CD4-positive, alpha-beta T cell treated with Interleukin-1 beta for 1 hour (primary cell): ENCODE measurements at regions not wholly inside any gene's neighbourhood (a gene's known extent, or its start where the extent isn't known, plus 50 kb on each side); places are given as distances from the start of the nearest gene placed in this dataset.

Source experiments
- DNase-seq, 2 donors: peaks; one replicate each; pipeline ENCODE4 v3.0.0-alpha.2; 2020 to 2022

DNA sequence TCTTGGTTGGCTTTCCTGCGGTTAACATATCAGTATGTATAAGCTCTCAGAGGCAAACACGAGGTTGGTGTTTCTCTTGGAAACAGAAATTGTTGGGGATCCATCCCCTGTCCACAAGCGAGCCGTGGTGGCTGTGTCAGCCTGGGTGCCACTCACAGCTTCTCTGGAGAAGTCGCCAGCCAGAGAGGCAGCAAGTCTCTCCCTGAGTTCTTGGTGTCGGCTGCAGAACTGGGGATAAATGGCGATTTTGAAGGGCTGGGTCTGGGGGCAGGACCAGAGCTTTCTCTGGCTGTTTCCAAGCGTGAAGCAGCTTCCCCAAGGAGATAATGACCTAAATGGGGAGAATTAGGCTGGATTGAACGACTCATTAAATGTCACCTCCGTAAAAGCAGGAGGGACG lies 335.3 kb downstream of the GLRX3 start:
- no peak for DNase-seq

DNA sequence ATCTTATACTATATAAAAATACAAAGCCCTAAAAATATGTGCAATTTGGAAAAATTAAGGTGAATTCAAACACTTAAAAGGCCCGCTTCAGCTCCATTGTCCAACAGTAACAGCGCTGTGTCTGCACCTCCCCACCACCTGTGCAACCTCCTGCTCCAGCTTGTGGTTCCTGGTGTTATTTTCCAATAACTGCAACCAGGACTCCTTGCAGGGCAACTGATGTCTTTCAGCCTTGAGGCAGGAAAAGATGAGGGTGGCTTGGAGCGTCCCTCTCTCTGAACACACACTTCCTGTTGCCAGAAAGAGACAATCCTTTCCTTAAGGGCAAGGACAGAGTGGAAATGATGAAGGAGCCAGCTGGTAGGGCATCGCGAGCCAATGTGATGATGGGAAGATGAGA lies 336.0 kb downstream of the GLRX3 start:
- DNase-seq = no peak

DNA sequence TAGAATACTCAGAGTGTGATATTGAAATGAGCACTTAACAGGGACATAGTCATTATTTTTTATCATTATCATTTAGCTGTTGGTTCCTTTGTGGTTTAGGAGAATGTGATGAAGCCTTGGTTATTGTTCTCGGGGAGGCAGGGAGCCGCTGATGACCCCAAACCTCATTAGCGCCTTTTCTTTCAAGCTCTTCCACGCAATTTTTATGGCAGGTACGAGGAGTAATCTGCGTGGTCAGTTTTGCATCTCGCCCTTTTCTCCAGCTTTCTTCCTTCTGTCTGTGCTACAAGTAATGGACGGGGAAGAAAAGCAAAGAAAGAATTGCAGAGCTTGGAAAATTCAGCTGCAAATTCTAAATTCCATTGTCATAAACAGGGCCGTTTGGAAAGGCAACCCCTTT lies 338.4 kb downstream of the GLRX3 start:
- DNase-seq = no peak

DNA sequence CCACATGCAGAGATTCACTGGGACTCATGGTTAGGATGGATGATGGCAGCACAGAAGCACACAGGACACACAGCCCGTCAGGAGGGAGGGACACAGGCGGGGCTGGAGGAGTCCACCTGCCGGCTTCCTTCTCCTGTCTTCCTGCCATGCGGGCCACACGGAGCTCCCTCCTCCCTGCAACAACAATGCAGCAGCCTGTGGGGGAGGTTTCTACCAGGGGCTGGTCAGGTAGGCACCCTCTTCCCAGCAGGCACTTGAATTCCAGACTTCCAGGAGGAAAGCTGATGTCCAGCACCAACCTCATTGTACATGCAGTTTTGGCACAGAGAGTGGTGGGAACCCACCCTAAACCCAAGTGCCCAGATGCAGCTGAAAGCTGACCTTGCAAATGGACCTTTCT lies 341.2 kb downstream of the GLRX3 start:
- DNase-seq = no peak

DNA sequence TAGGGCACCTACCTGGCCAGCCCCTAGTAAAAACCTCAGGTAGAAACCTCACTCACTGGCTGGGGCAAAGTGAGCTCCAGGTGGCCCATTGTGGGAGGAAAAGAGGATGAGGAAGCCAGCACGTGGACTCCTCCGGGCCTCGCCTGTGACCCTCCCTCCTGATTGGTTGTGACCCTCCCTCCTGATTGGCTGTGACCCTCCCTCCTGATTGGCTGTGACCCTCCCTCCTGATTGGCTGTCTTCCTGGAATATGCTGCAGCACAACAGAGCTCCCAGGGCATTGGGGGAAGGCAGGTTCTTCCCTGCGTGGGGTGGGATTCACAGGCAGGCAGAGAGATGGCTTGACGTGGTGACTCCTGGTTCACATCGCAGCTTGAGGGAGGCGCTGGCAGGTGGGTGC lies 343.0 kb downstream of the GLRX3 start:
- no peak for DNase-seq

DNA sequence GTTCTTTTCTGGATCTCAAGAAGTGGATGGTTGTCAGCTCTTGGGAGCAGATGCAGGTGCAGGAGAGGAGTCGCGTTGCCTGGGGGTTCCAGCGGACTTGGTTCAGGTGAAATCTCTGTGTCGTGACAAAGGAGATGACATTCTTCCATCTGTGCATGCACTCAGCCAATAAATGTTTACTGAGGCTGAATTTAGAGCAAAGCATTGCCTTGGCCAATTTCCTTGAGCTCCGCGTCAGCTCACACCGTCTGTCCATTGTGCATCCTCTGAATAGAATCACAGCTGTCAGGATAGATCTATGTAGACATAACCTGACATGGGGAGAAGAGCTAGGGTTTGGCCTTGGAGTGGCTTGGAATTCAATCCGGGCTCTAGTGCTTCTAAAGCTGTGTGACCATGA lies 343.7 kb downstream of the GLRX3 start:
- no peak for DNase-seq

DNA sequence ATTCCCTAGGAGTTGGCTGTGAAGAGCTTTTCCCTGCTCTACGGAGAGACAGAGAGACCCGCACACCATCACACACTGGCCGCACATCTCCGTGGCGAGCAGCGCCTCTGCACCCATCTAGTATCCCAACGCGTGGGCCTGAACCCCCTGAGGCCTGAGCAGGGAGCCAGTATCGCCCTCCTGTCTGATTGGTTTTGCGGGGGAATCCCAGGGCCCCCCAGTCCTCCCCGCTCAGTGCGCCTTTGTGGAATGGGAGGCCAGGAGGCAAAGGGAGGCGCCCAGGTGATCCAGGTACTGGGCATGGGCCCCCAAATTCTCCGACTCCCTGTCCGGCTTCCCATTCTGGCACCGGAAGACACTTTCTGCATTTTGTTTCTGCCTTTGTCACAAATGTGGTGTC lies 344.3 kb downstream of the GLRX3 start:
- no peak for DNase-seq

DNA sequence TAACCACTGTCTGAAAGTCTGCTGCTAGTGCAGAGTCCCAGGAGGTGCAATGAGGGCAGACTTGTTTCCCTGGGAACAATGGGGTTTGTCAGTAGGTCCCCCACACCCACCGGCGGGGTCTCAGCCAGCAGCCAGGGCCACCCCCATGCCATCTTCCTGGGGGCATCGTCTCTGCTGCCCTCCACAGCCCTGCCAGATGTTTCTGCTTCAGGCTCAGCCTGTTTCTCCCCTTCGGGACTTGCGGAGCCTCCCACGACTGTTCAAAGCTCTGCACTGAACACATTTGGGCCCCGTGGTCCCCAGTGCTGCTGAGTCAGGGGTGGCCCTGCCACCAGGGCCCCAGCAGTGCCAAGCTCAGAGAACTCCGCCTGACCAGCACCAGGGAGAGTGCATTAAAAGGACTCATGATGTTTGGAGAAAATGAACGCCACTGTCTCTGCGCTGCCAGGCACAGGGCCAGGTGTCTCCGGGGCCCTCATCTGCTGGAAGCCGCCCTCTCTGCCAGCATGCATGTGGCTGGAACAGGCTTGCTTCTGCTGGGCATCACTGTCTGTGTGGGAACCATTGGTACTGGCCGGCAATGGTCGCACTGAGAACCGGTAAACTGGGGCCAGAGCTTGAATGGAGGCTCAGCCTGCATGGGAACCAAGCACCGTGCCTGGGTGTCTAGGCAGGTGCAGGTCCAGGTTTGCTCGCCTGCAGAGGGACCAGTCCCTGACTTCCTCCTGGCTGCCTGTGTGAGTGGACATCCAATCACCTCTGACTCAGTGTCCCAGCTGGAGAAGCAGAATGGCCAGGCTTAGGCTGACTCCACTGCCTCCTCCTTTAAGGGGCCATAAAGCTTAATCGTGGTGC lies 345.1 kb downstream of the GLRX3 start:
- no peak for DNase-seq

DNA sequence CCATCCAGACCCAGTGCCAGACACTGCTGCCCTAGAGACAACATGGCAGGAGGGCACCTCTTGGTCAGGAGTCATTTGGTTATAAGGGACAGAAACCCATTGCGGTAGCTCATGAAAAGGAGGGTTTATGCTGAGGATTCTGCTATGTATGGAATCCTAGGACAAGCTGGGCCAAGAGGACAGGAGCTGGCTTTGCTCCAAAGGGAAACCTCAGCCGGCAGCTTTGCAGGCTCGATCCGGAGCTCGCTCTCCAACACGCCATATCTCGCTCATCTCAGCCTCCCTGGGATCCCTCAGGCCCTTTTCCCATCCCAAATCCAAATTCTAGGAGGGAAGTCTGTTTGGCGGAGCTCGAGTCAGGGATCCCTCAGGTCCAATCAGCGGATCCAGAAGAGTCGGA lies 345.7 kb downstream of the GLRX3 start:
- DNase-seq = no peak

DNA sequence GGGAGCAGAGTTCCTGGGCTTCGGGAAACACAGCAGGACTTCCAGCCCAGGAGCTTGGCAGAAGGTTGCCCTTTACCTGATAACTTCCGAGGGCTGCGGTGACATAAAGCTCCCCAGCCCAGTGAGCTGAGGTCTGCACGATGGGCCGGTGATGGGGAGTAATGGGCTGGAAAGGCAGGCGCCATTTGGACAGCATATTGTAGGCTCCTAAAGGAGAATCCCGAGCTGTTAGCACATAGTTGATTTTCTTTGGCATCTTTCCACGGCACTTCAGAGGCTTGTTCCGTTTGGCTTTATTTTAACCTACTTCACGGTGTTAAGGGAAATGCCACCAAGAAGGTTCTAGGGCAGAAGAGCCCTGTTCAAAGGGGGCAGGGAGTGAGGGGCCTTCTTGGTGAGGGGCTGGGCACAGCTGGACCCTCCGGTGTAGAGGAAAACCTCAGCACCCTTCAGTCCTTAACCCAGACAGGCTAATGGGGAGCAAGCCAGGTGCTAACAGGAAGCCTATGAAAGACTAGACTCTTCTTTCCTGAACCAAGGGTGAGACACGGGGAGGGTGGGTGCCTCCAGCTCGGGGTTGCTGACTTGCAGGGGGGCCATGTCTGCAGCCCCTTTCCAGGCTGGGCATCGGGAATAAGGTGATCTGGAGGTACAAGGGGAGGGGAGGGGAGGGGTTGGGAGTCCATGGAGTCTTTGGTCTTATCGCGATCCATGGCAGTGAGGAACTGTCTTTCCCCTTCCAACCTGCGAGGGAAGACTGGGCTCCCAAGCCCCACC lies 347.7 kb downstream of the GLRX3 start:
- DNase-seq = no peak

DNA sequence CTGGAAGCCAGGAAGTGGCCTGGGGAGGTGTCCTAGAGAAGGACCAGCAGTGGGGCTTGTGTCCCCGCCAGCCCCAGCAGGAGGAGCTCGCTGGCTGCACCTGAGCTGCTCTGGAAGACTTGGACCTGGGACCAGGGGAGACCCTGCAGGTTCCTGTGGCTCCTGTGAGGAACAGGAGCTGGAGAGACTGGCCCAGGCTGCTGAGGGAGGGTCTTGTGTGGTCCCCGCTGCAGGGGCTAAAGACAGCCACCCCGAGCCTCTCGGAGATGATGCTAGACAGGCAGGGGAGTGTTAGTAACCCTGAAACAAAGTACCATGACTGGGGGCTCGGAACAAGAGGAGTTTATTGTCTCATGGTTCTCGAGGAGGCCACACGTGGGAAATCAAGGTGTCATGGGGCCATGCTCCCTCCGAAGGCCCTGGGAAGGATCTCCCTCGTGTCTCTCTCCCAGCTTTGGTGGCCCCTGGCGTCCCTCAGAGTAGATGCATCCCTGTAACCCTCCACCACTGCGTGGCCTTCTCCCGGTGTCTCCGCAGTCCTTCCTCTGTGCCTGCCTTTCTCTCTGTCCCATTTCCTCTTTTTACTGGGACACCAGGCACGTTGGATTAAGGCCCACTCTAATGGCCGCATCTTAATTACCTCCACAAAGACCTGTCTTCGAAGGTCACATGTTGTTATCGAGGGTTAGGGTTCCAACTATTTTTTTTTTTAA lies 348.4 kb downstream of the GLRX3 start:
- DNase-seq = no peak

DNA sequence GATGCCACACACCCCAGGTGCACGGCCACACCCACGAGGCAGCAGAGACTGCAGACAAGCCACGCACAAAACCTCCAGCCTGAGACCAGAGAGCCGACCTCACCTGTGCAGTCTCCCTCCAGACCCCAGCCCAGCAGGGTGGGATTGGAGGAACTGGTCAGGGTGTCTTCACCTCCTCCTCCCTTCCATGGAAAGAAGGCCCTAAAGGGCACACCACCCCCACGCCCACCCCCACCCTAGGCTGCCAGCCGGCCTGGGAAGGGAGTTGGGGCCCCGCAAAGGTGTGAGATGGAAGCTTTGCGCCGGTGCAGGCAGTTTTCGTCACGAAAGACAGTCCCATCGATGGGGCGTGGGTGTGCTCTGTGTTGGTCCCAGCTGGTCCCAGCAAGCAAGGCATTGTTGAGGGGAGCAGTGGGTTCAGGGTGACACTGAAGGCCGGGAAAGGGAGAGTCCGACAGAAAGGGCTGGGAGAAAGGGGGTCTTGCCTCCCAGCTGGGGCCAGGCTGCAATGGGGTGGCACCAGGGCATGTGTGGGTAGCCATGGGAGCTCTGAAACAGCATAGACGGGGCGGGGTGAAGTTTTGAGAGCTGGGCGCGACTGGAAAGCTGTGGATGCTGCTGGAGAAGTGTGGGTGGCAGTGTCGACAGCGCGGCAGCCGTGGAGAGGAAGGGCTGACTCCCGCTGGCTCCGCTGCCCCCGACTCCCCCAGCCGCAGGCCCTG lies 349.2 kb downstream of the GLRX3 start:
- no peak for DNase-seq

DNA sequence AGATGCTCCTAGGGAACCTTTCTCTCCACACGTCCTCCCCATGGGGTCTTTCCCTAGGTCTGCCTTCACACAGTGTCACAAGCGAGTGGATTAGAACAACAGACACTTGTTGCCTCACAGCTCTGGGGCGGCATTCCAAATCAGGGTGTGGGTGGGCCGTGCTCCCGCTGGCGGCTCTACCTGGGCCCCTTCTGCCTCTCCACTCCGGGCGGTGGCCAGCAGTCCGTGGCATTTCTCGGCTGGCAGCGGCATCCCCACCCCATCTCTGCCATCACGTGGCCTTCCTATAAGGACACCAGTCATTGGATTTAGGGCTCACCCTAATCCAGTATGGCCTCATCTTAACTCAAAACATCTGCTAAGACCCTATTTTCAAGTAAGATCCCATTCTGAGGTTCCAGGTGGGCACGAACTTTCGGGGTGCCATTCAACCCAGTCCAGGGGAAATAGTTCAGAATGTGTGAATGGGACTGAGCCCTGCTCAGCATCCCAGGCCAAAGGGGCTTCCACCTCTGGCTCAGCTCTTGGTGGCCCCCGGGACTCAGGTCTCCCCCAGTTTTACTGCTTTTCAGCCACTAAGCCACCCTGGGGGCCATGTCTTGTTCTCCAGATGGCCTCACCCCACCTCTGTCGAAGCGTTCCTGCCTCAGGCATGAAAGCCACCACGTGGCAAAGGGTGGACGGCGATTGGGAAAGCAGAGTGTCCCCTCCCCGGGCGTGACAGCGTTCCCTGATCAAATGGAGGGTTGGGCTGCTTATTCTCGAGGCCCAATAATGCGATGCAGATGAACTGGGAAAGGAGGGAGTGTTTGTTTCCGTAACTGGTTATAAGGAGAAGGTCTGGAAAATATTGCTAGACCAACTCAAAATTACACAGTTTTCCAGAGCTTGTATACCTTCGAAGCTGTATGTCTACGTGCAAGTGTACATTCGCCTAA lies 350.0 kb downstream of the GLRX3 start:
- no peak for DNase-seq

DNA sequence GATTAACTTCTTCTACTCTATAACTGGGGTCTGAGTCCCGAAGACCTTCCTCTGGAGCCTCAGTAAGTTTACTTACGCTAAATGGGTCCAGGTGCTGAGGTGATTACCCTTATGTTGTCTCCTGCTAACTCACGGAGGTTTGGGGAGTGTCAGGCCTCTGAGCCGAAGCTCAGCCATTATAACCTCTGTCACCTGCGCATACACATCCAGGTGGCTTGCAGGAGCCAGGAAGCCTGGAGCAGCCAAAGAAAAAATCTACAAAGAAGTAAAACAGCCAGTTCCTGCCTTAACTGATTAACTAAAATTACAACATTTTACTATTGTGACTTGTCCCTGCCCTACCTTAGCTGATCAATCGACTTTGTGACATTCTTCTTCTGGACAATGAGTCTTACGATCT lies 350.7 kb downstream of the GLRX3 start:
- no peak for DNase-seq

DNA sequence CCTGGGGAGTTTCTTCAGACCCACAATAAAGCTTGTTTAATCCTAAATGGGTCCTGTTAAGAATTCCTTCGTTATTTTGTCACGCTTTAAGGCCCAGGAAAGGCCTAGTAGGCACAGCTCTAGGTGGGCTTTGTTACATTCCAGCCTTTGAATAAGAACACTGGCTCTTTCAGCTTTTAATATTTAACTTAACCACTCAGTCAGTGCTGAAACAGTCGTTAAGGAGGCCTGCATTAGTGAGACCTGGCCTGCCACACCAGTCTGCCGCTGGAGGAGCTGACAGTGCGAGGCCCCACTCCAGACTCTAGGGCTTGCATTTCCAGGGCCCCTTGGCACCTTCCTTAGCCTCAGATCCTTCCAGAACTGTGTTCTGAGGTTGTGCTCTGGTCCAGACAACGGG lies 351.4 kb downstream of the GLRX3 start:
- no peak for DNase-seq

DNA sequence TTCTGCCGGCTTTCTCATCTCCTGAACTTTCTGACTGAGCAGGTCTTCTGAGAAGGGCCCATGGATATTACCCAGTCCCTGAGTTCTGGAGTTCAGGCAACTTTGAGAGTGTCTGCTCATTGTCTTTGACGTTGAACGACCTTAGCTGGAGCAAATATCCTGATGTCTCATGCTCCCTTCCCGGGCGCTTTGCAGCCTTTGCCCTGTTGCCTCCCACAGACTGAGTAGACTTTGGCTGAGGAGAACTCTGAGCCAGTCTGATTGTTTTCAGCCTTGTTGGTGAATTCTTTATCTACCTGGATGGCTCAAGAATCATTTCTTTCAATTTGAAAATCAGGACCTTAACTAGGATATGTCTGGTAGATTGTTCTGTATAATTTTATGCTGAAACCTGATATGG lies 353.7 kb downstream of the GLRX3 start:
- DNase-seq = no peak

DNA sequence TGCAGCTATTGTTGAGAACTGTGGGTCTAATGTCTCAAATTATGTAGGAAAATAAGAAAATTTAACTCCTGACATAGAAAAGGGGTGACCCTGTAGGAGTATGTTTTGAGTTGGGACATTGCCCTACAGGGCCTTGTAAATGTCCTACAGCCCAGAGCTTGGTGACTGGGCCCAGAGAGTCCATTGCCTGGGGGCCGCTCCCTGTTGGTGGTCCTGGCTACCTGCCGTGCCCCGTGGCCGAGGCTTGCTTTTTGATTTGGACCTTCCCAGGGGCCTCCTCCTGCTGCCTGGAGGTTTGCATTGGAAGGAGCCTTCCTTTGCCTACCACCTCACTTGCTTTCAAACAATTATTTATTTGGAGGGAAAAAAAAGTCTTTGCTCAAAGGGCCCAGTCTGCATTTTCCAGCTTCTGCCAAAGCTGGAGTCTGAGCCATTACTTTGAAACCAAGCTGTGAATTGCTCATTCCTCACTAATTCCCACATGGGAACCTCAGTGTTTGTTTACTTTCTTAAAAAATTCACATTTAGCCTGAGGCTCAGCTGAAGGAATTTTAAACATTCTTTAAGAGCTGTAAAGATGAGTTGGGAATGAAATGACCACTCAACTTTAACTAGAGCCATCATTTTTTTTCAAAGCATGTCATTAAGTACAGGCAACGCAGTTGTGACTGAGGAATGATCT lies 355.0 kb downstream of the GLRX3 start:
- DNase-seq = no peak

DNA sequence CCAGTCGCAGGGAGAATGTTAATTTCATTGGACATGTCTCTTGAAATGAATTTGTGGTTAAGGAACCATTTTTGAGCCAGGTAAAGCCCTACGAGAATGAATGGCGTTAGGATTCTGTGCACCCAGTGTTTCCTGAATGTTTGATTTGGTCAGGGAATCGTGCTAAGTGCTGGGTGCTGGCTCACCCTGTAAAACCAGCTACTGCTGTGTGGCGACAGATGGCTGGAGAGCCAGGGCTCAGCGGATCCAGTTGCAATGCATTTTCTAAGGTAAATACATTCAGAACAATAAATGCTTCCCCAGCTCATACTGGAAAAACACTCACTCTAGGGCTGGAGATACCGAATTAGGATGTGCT lies 355.5 kb downstream of the GLRX3 start:
- no peak for DNase-seq

DNA sequence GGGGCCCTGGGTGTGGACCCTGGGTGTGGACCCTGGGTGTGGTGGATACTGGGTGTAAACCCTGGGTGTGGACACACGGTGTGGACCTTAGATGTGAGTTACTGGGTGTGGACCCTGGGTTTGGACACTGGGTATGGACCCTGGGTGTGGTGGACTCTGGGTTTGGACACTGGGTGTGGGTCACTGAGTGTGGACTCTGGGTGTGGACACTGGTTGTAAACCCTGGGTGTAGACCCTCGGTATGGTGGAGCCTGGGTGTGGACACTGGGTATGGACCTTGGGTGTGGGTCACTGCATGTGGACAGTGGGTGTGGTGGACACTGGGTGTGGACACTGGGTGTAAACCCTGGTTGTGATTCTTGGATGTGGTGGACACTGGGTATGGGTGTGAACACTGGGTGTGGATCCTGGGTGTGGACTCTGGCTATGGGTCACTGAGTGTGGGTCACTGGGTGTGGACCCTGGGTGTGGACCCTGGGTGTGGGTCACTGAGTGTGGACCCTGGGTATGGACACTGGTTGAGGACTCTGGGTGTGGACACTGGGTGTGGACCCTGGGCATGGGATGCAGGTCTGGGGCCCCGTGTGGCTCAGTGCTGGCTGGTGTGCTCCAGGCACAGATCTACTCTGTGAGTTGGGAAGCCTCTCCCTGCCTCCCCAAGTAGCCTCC lies 356.2 kb downstream of the GLRX3 start:
- no peak for DNase-seq

DNA sequence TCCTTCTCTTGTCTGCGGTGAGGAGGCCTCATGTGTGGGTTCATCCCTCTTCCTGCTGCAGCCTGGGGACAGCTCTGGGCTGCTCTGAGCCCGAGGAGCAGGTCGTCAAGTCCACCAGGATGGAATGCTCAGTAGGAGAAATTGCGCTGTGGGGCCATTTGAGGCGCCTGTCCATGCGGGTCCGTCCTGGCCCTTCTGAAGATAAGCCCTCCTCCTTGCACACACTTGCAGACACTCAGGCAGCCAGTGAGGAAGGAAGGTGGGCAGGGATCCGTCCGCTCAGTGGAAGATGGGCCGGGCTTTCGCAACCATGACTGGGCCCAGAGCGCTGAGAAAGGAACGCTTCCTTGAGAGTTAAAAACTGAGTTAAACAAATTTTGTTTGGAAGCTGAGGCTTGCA lies 356.8 kb downstream of the GLRX3 start:
- DNase-seq = no peak
